ENCODE measurements at regions not wholly inside any gene's neighbourhood (a gene's known extent, or its start where the extent isn't known, plus 50 kb on each side); places are given as distances from the start of the nearest gene placed in this dataset.
A peak's percentile ranks its signal among the peaks of the same experiment; 100 is the strongest.
"Not testable (repeated sequence)": the region's sequence is repeated elsewhere in the genome, so short reads cannot be mapped to it uniquely, and the experiment has no call there.

DNA sequence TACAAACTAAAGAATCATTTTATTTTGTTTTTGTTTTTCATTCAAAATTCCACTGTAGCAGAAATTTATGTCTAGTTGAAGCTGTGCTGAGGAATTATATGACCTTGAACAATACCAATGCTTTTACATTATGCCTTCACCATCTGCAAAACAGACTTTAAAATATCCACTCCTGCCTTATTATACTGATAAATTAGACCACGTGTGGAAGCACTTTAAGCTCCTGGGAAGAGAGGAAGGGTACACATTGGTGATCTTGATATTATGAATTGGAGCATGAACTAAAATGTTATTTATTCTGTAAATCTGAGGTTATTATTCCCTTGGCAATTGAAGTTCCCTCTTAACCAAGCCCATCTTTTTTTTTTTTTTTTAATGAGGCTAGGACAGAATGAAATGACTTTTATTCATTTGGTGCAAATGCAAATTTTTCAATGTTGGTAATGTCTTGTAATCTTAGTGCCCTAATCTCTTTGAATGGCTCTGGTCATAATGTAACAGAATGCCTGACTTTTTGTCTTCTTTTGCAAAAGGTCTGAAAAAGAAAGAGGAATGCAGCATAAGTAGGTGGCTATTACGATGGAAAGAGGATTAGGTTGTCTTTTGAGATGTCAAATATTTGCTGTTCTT lies 139.9 kb upstream of the COBL start:
- no peak for DNase-seq (ENCODE audit: low read depth in 2 of 2)

DNA sequence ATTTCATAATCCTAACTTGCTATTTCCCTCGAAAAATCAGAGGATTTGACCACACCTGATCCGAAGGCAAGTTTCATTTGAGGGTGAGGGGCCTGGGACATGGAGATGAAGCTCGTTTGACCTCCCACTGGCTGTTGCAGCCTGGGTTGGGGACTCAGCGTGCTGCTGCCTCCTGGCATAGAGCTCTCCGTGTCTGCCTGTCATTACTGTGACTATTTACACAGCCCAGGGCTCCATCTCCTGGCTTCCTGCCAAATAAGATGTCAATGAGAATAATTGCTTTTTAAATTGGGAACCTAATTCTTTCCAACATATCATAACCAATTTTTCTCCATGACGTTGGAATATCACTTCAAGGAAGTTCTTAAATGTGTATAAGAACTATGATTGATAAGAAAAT lies 139.3 kb upstream of the COBL start:
- no peak for DNase-seq (ENCODE audit: low read depth in 2 of 2)

- no peak for DNase-seq (ENCODE audit: low read depth in 2 of 2)
Measured at GRCh38 chr7:51455513-51455912, 138.9 kb upstream of the COBL start.

- no peak for DNase-seq (ENCODE audit: low read depth in 2 of 2)
Measured at GRCh38 chr7:51455086-51455485, 138.5 kb upstream of the COBL start.

DNA sequence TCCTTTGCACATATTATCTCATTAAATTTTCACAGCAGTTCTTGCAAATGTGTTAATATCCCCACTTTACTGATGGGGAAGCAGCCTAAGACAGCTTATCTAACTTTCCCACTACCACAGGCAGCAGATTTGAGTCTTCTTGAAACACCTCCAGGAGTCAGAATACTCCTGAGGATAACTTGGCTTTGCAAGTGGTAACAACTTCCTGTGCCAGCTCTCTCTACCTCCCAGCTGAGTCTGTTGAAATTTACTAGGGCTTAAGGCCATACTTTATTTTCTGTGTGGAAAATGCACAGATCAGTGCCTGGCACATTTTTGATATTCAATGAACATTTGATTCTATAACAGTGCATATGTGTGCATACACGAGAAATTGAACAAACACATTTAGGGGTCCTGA lies 136.1 kb upstream of the COBL start:
- no peak for DNase-seq (ENCODE audit: low read depth in 2 of 2)

DNA sequence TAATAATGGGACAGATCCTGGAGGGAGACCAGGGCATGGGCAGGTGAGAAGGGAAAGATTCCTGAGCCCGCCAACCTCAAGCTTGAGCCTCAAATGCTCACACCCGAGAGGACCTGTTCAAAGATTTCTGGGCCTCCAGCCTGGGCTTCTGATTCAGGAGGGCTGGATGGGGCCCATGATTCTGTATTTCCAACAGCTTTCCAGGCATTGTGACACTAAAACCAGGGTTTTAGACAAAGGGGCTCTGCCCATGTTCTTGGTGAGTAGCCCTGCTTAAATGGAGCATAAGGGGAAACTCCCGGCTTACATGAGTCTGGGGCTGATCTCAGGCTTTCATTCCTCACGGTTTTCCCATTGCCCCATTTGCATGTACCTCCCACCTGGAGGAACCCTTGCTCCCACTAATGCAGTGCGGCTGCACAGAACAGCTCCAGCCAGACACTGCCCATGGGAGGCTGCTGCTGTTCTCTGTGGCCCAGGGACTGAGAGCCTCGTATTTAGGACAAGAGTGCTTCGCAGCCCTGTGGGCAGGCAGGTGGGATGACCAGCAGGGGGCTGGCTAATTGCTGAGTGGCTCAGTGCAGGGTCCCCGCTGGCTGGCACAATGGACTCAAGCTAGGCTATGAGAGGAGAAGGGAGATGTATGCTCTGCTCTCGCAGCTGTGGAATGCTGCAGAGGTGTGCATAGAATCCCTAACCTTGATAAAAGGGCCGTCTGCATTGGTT lies 135.3 kb upstream of the COBL start:
- no peak for DNase-seq (ENCODE audit: low read depth in 2 of 2)

- DNase-seq (ENCODE audit: low read depth in 2 of 2), result no peak
Measured at GRCh38 chr7:51450541-51450940, 133.9 kb upstream of the COBL start.

- no peak for DNase-seq (ENCODE audit: low read depth in 2 of 2)
Measured at GRCh38 chr7:51446785-51447184, 130.2 kb upstream of the COBL start.

GRCh38 chr7:51446356-51446755 lies 129.7 kb upstream of the COBL start:
- no peak for DNase-seq (ENCODE audit: low read depth in 2 of 2)

- DNase-seq (ENCODE audit: low read depth in 2 of 2), result no peak
Measured at GRCh38 chr7:51444936-51445335, 128.3 kb upstream of the COBL start.

DNA sequence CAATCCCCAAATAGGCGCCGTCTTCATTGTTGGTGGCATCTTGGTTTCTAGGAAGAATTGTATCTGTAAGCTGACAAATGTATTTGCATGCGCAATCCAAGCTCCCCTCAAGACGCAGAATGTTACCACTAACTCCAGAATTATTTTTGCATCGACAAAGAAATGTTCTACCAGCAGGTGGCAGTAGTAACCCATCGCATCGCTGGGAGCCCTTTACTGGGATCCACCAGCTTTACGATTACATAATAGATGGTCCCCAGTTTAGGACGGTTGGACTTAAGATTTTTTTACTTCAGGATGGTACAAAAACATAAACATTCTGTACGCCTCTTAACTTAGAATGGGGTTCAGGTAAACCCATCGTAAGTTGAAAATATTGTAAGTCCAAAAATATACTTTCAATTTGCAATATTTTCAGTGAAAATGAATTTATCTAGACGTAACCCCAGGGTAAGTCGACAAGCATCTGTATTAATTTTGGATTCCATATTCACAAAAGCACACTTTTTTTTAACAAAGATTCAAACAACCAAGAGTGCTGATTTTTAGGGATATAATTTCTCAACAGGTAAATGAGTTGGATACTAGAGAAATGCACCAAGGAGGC lies 114.0 kb upstream of the COBL start:
- peak; percentile 20 to 43 for DNase-seq (ENCODE audit: low read depth in 2 of 2)

GRCh38 chr7:51428217-51428887 lies 111.7 kb upstream of the COBL start:
- no peak for DNase-seq (ENCODE audit: low read depth in 2 of 2)

DNA sequence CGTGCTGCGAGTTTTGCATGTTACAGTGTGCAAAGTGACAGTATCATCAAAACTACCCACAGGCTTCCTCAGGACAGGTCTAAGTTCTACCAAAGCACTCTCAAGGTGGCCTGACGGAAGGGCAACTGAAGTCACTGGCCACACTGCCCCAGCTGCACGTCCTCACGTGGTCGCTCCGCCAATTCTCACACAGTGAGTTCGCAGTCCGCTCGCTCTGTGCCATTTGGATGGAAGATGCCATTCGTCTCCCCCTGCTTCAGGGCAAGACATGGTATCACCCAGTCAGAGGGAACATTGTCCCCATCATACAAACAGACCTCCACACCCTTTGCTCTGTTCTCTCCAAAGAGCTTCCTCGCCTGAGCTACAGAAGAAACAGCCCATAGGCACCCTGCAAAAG lies 109.6 kb upstream of the COBL start:
- no peak for DNase-seq (ENCODE audit: low read depth in 2 of 2)

GRCh38 chr7:51409934-51410333 lies 93.3 kb upstream of the COBL start:
- DNase-seq (ENCODE audit: low read depth in 2 of 2), result not testable (repeated sequence)

DNA sequence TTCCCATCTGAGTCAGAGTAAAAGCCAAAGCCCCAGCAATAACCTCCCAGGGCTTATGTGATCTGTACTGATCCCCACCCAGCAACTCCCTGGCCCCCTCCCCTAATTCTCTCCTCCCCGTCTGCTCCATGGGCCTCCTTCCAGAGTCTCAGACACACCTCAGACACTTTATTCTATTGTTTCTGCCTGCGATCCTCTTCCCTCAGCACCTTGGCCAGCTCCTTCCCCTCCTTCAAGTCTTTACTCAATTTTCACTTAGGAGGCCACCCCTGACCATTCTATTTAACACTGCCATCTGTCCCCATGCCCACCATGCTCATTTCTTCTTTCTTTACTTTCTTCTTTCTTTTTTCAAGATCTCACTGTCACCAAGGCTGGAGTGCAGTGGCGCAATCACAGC lies 81.0 kb upstream of the COBL start:
- not testable (repeated sequence) for DNase-seq (ENCODE audit: low read depth in 2 of 2)

- DNase-seq (ENCODE audit: low read depth in 2 of 2), result not testable (repeated sequence)
Measured at GRCh38 chr7:51393003-51393402, 76.4 kb upstream of the COBL start.

DNA sequence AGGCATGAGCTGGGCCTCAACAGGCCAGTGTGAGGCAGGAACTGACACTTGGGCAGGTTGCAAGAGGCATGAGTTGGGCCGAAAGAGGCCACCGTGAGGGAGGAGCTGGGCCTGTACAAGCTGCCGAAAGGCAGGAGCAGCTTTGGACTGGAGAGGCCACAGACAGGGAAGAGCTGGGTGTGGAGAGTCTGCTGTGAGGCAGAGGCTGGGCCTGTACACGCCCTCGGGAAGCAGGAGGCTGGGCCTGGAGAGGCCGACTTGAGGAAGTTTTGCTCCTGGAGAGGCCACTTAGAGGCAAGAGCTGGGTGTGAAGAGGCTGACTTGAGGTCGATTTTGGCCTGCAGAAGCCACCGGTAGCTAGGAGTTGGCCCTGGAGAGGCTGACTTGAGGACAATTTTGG lies 73.3 kb upstream of the COBL start:
- not testable (repeated sequence) for DNase-seq (ENCODE audit: low read depth in 2 of 2)

GRCh38 chr7:51389216-51389812 lies 72.7 kb upstream of the COBL start:
- not testable (repeated sequence) for DNase-seq (ENCODE audit: low read depth in 2 of 2)

DNA sequence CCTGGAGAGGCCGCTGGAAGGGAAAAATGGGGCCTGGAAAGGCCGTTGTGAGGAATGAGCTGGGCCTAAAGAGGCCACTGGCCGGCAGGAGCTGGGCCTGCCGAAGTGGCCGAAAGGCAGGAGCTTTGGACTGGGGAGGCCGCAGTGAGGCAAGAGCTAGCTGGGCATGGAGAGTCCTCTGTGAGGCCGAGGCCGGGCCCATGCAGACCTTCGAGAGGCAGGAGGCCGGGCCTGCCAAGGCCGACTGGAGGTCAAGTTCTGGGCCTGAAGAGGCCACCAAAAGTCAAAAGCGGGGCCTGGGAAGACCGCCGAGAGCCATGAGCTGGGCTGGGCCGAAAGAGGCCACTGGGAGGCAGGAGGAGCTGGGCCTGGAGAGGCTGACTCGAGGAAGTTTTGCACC lies 71.6 kb upstream of the COBL start:
- DNase-seq (ENCODE audit: low read depth in 2 of 2), result not testable (repeated sequence)

GRCh38 chr7:51386806-51387568 lies 70.4 kb upstream of the COBL start:
- not testable (repeated sequence) for DNase-seq (ENCODE audit: low read depth in 2 of 2)

DNA sequence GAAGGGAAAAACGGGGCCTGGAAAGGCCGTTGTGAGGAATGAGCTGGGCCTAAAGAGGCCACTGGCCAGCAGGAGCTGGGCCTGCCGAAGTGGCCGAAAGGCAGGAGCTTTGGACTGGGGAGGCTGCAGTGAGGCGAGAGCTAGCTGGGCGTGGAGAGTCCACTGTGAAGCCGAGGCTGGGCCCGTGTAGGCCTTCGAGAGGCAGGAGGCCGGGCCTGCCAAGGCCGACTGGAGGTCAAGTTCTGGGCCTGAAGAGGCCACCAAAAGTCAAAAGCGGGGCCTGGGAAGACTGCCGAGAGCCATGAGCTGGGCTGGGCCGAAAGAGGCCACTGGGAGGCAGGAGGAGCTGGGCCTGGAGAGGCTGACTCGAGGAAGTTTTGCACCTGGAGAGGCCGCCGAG lies 69.6 kb upstream of the COBL start:
- not testable (repeated sequence) for DNase-seq (ENCODE audit: low read depth in 2 of 2)
